IMR-90 (cell line): ENCODE measurements at regions not wholly inside any gene's neighbourhood (a gene's known extent, or its start where the extent isn't known, plus 50 kb on each side); places are given as distances from the start of the nearest gene placed in this dataset.

Experiments
- ATAC-seq: fragments of 200-7000 bp; cut with Tn5 transposase; 2 replicates; pipeline ENCODE4 v1.9.1; 2020; ENCODE audit warnings: low read depth, mild to moderate bottlenecking, moderate library complexity
- BruUV-seq: library from RNA; stranded (reverse); fragments of 400-500 nt; replicated peaks from 2 replicates; lab custom pipeline; 2021; lab: Mats Ljungman, UMichigan
- CTCF ChIA-PET: fragments of 300-600 bp; formaldehyde crosslinking; extraction: SDS; loops from one replicate; lab custom pipeline; 2021; ENCODE audit warnings: antibody characterized with exemption; lab: Yijun Ruan, JAX
- POLR2A ChIA-PET: fragments of 300-600 bp; sonication (Branson Sonifier 250); formaldehyde crosslinking; loops from one replicate; lab custom pipeline; 2022; ENCODE audit warnings: antibody characterized with exemption; ENCODE audit not compliant: unreplicated experiment; lab: Charles Lee
- DNase-seq: peaks from one replicate; pipeline ENCODE4 v3.0.0; 2013
- H2AFZ ChIP-seq: replicated peaks from 2 replicates; pipeline ENCODE3; 2013; ENCODE audit warnings: low read length, mild to moderate bottlenecking; ENCODE audit not compliant: poor library complexity
- H2AK5ac ChIP-seq: 2 replicates; pipeline ENCODE4 v1.6.1; 2013; ENCODE audit warnings: low read depth, low read length, inconsistent platforms
- H2AK9ac ChIP-seq: replicated peaks from 2 replicates; pipeline ENCODE3; 2013; ENCODE audit warnings: mild to moderate bottlenecking, low read depth, low read length, moderate library complexity; ENCODE audit not compliant: poor library complexity
- H2BK120ac ChIP-seq: 2 replicates; pipeline ENCODE4 v1.6.1; 2013; ENCODE audit warnings: low read depth, low read length, inconsistent platforms
- H2BK15ac ChIP-seq: 3 replicates; pipeline ENCODE4 v1.6.1; 2013; ENCODE audit warnings: low read depth, low read length, inconsistent platforms
- H2BK20ac ChIP-seq: 2 replicates; pipeline ENCODE4 v1.6.1; 2013; ENCODE audit warnings: low read depth, mild to moderate bottlenecking, inconsistent platforms, low read length, moderate library complexity
- H2BK5ac ChIP-seq: 2 replicates; pipeline ENCODE4 v1.6.1; 2013; ENCODE audit warnings: mild to moderate bottlenecking, low read depth, low read length, inconsistent platforms; ENCODE audit not compliant: poor library complexity, severe bottlenecking
- H3K14ac ChIP-seq: replicated peaks from 2 replicates; pipeline ENCODE4 v1.6.1; 2013; ENCODE audit warnings: low read depth, low read length, inconsistent platforms
- H3K18ac ChIP-seq: 2 replicates; pipeline ENCODE4 v1.6.1; 2013; ENCODE audit warnings: low read depth, low read length, control low read depth
- H3K23ac ChIP-seq: 2 replicates; pipeline ENCODE4 v1.6.1; 2013; ENCODE audit warnings: low read depth, low read length, inconsistent platforms
- H3K27ac ChIP-seq: 2 replicates; pipeline ENCODE4 v1.5.1; 2013; ENCODE audit warnings: mild to moderate bottlenecking, control low read depth, low read length; ENCODE audit not compliant: insufficient read depth
- H3K27me3 ChIP-seq: 2 replicates; pipeline ENCODE4 v1.6.1; 2013; ENCODE audit warnings: low read length; ENCODE audit not compliant: control insufficient read depth, insufficient read depth
- H3K36me3 ChIP-seq: 2 replicates; pipeline ENCODE4 v1.6.1; 2013; ENCODE audit warnings: low read length, mixed read lengths; ENCODE audit not compliant: control insufficient read depth, insufficient read depth
- H3K4ac ChIP-seq: 2 replicates; pipeline ENCODE4 v1.6.1; 2013; ENCODE audit warnings: low read depth, low read length, inconsistent platforms
- H3K4me1 ChIP-seq: 2 replicates; pipeline ENCODE4 v1.6.1; 2013; ENCODE audit warnings: low read length, mixed read lengths; ENCODE audit not compliant: control insufficient read depth, insufficient read depth
- H3K4me2 ChIP-seq: 2 replicates; pipeline ENCODE4 v1.6.1; 2013; ENCODE audit warnings: low read depth, mild to moderate bottlenecking, control low read depth, low read length, moderate library complexity
- H3K4me3 ChIP-seq: 2 replicates; pipeline ENCODE4 v1.5.1; 2013; ENCODE audit warnings: low read depth, mild to moderate bottlenecking, control low read depth, low read length, moderate library complexity; ENCODE audit not compliant: insufficient read depth
- H3K56ac ChIP-seq: 2 replicates; pipeline ENCODE4 v1.6.1; 2013; ENCODE audit warnings: low read length, inconsistent platforms; ENCODE audit not compliant: insufficient read depth; ENCODE audit errors: extremely low read depth
- H3K79me1 ChIP-seq, 2 experiments: 2 replicates each; pipeline ENCODE4 v1.6.1; 2013; ENCODE audit warnings: low read length in 2 of 2, inconsistent platforms in 1 of 2, low read depth in 1 of 2
- H3K9ac ChIP-seq: 2 replicates; pipeline ENCODE4 v1.6.1; 2013; ENCODE audit warnings: low read depth, low read length, control low read depth
- H3K9me1 ChIP-seq: 2 replicates; pipeline ENCODE4 v1.6.1; 2013; ENCODE audit warnings: low read length, inconsistent platforms; ENCODE audit not compliant: insufficient read depth
- H3K9me3 ChIP-seq: 2 replicates; pipeline ENCODE4 v1.6.1; 2013; ENCODE audit warnings: low read length; ENCODE audit not compliant: control insufficient read depth, insufficient read depth
- H4K20me1 ChIP-seq: 2 replicates; pipeline ENCODE4 v1.6.1; 2013; ENCODE audit warnings: low read length, inconsistent platforms; ENCODE audit not compliant: insufficient read depth
- H4K5ac ChIP-seq: 2 replicates; pipeline ENCODE4 v1.6.1; 2013; ENCODE audit warnings: mild to moderate bottlenecking, low read depth, low read length, control low read depth
- H4K8ac ChIP-seq, 2 experiments: 2 replicates each; pipeline ENCODE4 v1.6.1; 2013; ENCODE audit warnings: low read depth in 2 of 2, low read length in 2 of 2, control low read depth in 1 of 2, inconsistent platforms in 1 of 2
- H4K91ac ChIP-seq: 2 replicates; pipeline ENCODE4 v1.6.1; 2013; ENCODE audit warnings: low read depth, low read length, inconsistent platforms; ENCODE audit not compliant: insufficient read depth
- BHLHE40 ChIP-seq: fragments of 150-350 bp; IDR thresholded peaks from 2 replicates; pipeline ENCODE4 v1.6.1; 2016; ENCODE audit warnings: mild to moderate bottlenecking, low read depth, low read length
- CEBPB ChIP-seq: IDR thresholded peaks from 2 replicates; pipeline ENCODE4 v1.6.1; 2012; ENCODE audit warnings: low read depth, low read length, improper control_type of control experiment
- CHD1 ChIP-seq: IDR thresholded peaks from 2 replicates; pipeline ENCODE4 v1.6.1; 2012; ENCODE audit warnings: low read depth, low read length, improper control_type of control experiment
- FOS ChIP-seq: fragments of 150-350 bp; IDR thresholded peaks from 2 replicates; pipeline ENCODE4 v1.6.1; 2016; ENCODE audit warnings: low read depth, low read length
- MAFK ChIP-seq: IDR thresholded peaks from 2 replicates; pipeline ENCODE4 v1.6.1; 2012; ENCODE audit warnings: low read depth, low read length, improper control_type of control experiment
- MAZ ChIP-seq: IDR thresholded peaks from 2 replicates; pipeline ENCODE4 v1.6.1; 2012; ENCODE audit warnings: low read depth, mild to moderate bottlenecking, low read length, improper control_type of control experiment, moderate library complexity, borderline replicate concordance
- MXI1 ChIP-seq: IDR thresholded peaks from 2 replicates; pipeline ENCODE4 v1.6.1; 2012; ENCODE audit warnings: low read depth, mild to moderate bottlenecking, low read length, moderate library complexity, borderline replicate concordance
- NFE2L2 ChIP-seq: fragments of 150-350 bp; IDR thresholded peaks from 2 replicates; pipeline ENCODE4 v1.6.1; 2016; ENCODE audit warnings: low read depth, mild to moderate bottlenecking, low read length
- POLR2A ChIP-seq: IDR thresholded peaks from 2 replicates; pipeline ENCODE4 v1.6.1; 2012; ENCODE audit warnings: mild to moderate bottlenecking, low read depth, low read length
- RAD21 ChIP-seq: IDR thresholded peaks from 2 replicates; pipeline ENCODE4 v1.6.1; 2012; ENCODE audit warnings: low read length, improper control_type of control experiment
- RCOR1 ChIP-seq: IDR thresholded peaks from 2 replicates; pipeline ENCODE4 v1.6.1; 2012; ENCODE audit warnings: mild to moderate bottlenecking, low read length, improper control_type of control experiment; ENCODE audit not compliant: insufficient replicate concordance
- RFX5 ChIP-seq: IDR thresholded peaks from 2 replicates; pipeline ENCODE4 v1.8.0; 2012; ENCODE audit warnings: low read depth, mild to moderate bottlenecking, low read length, moderate library complexity
- SMC3 ChIP-seq: fragments of 150-350 bp; IDR thresholded peaks from 2 replicates; pipeline ENCODE4 v1.6.1; 2016; ENCODE audit warnings: low read depth, mild to moderate bottlenecking, antibody characterized with exemption, low read length, moderate library complexity
- USF2 ChIP-seq: fragments of 150-350 bp; IDR thresholded peaks from 2 replicates; pipeline ENCODE4 v1.6.1; 2017; ENCODE audit warnings: mild to moderate bottlenecking, antibody characterized with exemption, low read length, low read depth
- WGBS, 2 experiments: methylation state at CpG; one replicate each; pipeline versions ENCODE4 v1.1.5 to v1.1.7; 2013; ENCODE audit warnings: missing lambda C conversion rate in 2 of 2; ENCODE audit not compliant: insufficient read length in 1 of 2; ENCODE audit errors: extremely low coverage in 2 of 2; 5-methylcytosine and 5-hydroxymethylcytosine counted together
- dilution Hi-C: fragments of 300-500 bp; cut with HindIII; formaldehyde crosslinking; loops from one replicate; pipeline ENCODE4 v1.14.3; 2018; ENCODE audit warnings: low sequenced_read_pairs; ENCODE audit not compliant: unreplicated experiment
- in situ Hi-C: fragments of 300-500 bp; cut with MboI; formaldehyde crosslinking; loops from 3 replicates; pipeline ENCODE4 v1.14.3; 2019; ENCODE audit warnings: low sequenced_read_pairs, inconsistent platforms, mixed read lengths
- intact Hi-C: fragments of 100-400 bp; cut with micrococcal nuclease; formaldehyde crosslinking; loops from 2 replicates; pipeline ENCODE4 v1.10.0; 2022
- TF ChIP-seq, protein P1 (sequence below): fragments of 150-350 bp; IDR thresholded peaks from 2 replicates; pipeline ENCODE4 v1.6.1; 2016; ENCODE audit warnings: low read depth, mild to moderate bottlenecking, low read length, moderate library complexity, borderline replicate concordance
- TF ChIP-seq, protein P2 (sequence below): conservative IDR thresholded peaks from 2 replicates; pipeline ENCODE4 v1.5.1; 2012; ENCODE audit warnings: mild to moderate bottlenecking, low read depth, low read length, improper control_type of control experiment

- H3K23ac ChIP-seq: no peak overlapping the region
- H3K56ac ChIP-seq: no peak overlapping the region
- no peak overlapping the region for H2AK9ac ChIP-seq
- H3K4ac ChIP-seq: no peak overlapping the region
- no peaks in the 10 kb centered on the region for H3K27me3 ChIP-seq
- no peak overlapping the region for H3K14ac ChIP-seq
- H2BK15ac ChIP-seq: no peak overlapping the region
- H3K27ac ChIP-seq: no peak overlapping the region
- TF ChIP-seq CEBPB (no peak), NFE2L2 (no peak), RAD21 (no peak), MAFK (no peak), POLR2A (no peak), MAZ (no peak), RCOR1 (no peak), SMC3 (no peak), FOS (no peak), MXI1 (no peak), BHLHE40 (no peak), USF2 (no peak), CHD1 (no peak), RFX5 (no peak)
- TF ChIP-seq, protein P1, sequence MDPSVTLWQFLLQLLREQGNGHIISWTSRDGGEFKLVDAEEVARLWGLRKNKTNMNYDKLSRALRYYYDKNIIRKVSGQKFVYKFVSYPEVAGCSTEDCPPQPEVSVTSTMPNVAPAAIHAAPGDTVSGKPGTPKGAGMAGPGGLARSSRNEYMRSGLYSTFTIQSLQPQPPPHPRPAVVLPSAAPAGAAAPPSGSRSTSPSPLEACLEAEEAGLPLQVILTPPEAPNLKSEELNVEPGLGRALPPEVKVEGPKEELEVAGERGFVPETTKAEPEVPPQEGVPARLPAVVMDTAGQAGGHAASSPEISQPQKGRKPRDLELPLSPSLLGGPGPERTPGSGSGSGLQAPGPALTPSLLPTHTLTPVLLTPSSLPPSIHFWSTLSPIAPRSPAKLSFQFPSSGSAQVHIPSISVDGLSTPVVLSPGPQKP: no peak
- TF ChIP-seq, protein P2, sequence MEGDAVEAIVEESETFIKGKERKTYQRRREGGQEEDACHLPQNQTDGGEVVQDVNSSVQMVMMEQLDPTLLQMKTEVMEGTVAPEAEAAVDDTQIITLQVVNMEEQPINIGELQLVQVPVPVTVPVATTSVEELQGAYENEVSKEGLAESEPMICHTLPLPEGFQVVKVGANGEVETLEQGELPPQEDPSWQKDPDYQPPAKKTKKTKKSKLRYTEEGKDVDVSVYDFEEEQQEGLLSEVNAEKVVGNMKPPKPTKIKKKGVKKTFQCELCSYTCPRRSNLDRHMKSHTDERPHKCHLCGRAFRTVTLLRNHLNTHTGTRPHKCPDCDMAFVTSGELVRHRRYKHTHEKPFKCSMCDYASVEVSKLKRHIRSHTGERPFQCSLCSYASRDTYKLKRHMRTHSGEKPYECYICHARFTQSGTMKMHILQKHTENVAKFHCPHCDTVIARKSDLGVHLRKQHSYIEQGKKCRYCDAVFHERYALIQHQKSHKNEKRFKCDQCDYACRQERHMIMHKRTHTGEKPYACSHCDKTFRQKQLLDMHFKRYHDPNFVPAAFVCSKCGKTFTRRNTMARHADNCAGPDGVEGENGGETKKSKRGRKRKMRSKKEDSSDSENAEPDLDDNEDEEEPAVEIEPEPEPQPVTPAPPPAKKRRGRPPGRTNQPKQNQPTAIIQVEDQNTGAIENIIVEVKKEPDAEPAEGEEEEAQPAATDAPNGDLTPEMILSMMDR: no peak
- H4K20me1 ChIP-seq: no peaks in the 10 kb centered on the region
- no peak overlapping the region for H2AFZ ChIP-seq
- ChIA-PET POLR2A (no interaction called here), CTCF (no interaction called here)
- in situ Hi-C loops (no loop called here), dilution Hi-C loops (no loop called here), intact Hi-C loops (no loop called here)
- no peak overlapping the region for H2AK5ac ChIP-seq
- no peaks in the 10 kb centered on the region for H3K4me1 ChIP-seq
- H3K79me1 ChIP-seq: no peaks in the 10 kb centered on the region
- H2BK20ac ChIP-seq: no peak overlapping the region
- no peak overlapping the region for H3K18ac ChIP-seq
- H4K8ac ChIP-seq: no peak overlapping the region
- no peak overlapping the region for H4K5ac ChIP-seq
- H3K9me3 ChIP-seq: peaks cover 32% of the 10 kb centered on the region
- ATAC-seq: no peak
- WGBS, 2 experiments: 41% methylated on average over 3 of the region's 6 CpGs; no CpG with 5 or more reads in 1 of the 2 experiments
- H2BK5ac ChIP-seq: no peak overlapping the region
- H3K4me2 ChIP-seq: no peak overlapping the region
- DNase-seq: no peak
- no peaks in the 10 kb centered on the region for H3K9me1 ChIP-seq
- H3K4me3 ChIP-seq: no peak overlapping the region
- BruUV-seq: no TSS peak
- H3K36me3 ChIP-seq: no peaks in the 10 kb centered on the region
- no peak overlapping the region for H3K9ac ChIP-seq
- no peak overlapping the region for H4K91ac ChIP-seq
- no peak overlapping the region for H2BK120ac ChIP-seq
These were observed 201.6 kb downstream of the PRDM2 start for GRCh38 chr1:13901597-13901996.
